Esophagus squamous epithelium (tissue), 4 donors: ENCODE measurements at regions not wholly inside any gene's neighbourhood (a gene's known extent, or its start where the extent isn't known, plus 50 kb on each side); places are given as distances from the start of the nearest gene placed in this dataset.

Experiments used
- CTCF ChIP-seq, 6 experiments: fragments of 450-650 bp in 4 of 6; fragments of 200-600 bp in 2 of 6; sonication (generic) in 2 of 6; IDR thresholded peaks; one replicate each; pipeline ENCODE4 v1.5.1; 2016 to 2019; ENCODE audit warnings: antibody characterized with exemption in 6 of 6, mild to moderate bottlenecking in 4 of 6, moderate library complexity in 4 of 6
- POLR2A ChIP-seq, 4 donors: fragments of 450-650 bp; IDR thresholded peaks; one replicate each; pipeline ENCODE4 v1.6.1; 2017; ENCODE audit warnings: antibody characterized with exemption in 4 of 4, mild to moderate bottlenecking in 4 of 4, moderate library complexity in 3 of 4

GRCh38 chr14:48598458-48598857 is 923.1 kb upstream of the MDGA2 start:
- TF ChIP-seq CTCF (IDR thresholded peaks at IDR 0.05) (no peak), POLR2A (IDR thresholded peaks at IDR 0.05) (no peak)
